ENCODE measurements at regions not wholly inside any gene's neighbourhood (a gene's known extent, or its start where the extent isn't known, plus 50 kb on each side); places are given as distances from the start of the nearest gene placed in this dataset.
A peak's percentile ranks its signal among the peaks of the same experiment; 100 is the strongest.

- no peak overlapping the region for H3K4me3 ChIP-seq (ENCODE audit: low read depth, low read length)
- no peak for DNase-seq (ENCODE audit: low read depth)
- no peak for TF ChIP-seq CTCF (IDR thresholded peaks at IDR 0.05; ENCODE audit: insufficient read depth, low read length)
Measured at GRCh38 chr9:73083519-73083918, 68.1 kb upstream of the ANXA1 start.

- peak; percentile 88 for TF ChIP-seq CTCF (IDR thresholded peaks at IDR 0.05; ENCODE audit: insufficient read depth, low read length)
- no peak overlapping the region for H3K4me3 ChIP-seq (ENCODE audit: low read depth, low read length)
- DNase-seq (ENCODE audit: low read depth): peak; percentile 76
Measured at GRCh38 chr9:73081979-73082657, 69.5 kb upstream of the ANXA1 start.

- no peak for DNase-seq (ENCODE audit: low read depth)
- no peak for TF ChIP-seq CTCF (IDR thresholded peaks at IDR 0.05; ENCODE audit: insufficient read depth, low read length)
- no peak overlapping the region for H3K4me3 ChIP-seq (ENCODE audit: low read depth, low read length)
Measured at GRCh38 chr9:73080110-73080694, 71.5 kb upstream of the ANXA1 start.

GRCh38 chr9:73079326-73079725 is 72.3 kb upstream of the ANXA1 start:
- no peak for TF ChIP-seq CTCF (IDR thresholded peaks at IDR 0.05; ENCODE audit: insufficient read depth, low read length)
- DNase-seq (ENCODE audit: low read depth): no peak
- no peak overlapping the region for H3K4me3 ChIP-seq (ENCODE audit: low read depth, low read length)

- no peak for TF ChIP-seq CTCF (IDR thresholded peaks at IDR 0.05; ENCODE audit: insufficient read depth, low read length)
- DNase-seq (ENCODE audit: low read depth): no peak
- H3K4me3 ChIP-seq (ENCODE audit: low read depth, low read length): no peak overlapping the region
Measured at GRCh38 chr9:73077625-73078030, 74.0 kb upstream of the ANXA1 start.

GRCh38 chr9:73076970-73077369 is 74.7 kb upstream of the ANXA1 start:
- no peak for TF ChIP-seq CTCF (IDR thresholded peaks at IDR 0.05; ENCODE audit: insufficient read depth, low read length)
- no peak for DNase-seq (ENCODE audit: low read depth)
- no peak overlapping the region for H3K4me3 ChIP-seq (ENCODE audit: low read depth, low read length)

Data from fibroblast of the aortic adventitia (primary cell).